NCI-H128 (cell line): ENCODE measurements at regions not wholly inside any gene's neighbourhood (a gene's known extent, or its start where the extent isn't known, plus 50 kb on each side); places are given as distances from the start of the nearest gene placed in this dataset.
"Not testable (repeated sequence)": the region's sequence is repeated elsewhere in the genome, so short reads cannot be mapped to it uniquely, and the experiment has no call there.

Source experiments
- DNase-seq: peaks from one replicate; lab custom pipeline; 2025; ENCODE audit not compliant: unreplicated experiment; lab: John Stamatoyannopoulos, UW

- DNase-seq = no peak
Measured at GRCh38 chr7:101707587-101707986, 78.5 kb upstream of the MYL10 start.

- DNase-seq = no peak
Measured at GRCh38 chr7:101708223-101708622, 79.1 kb upstream of the MYL10 start.

DNA sequence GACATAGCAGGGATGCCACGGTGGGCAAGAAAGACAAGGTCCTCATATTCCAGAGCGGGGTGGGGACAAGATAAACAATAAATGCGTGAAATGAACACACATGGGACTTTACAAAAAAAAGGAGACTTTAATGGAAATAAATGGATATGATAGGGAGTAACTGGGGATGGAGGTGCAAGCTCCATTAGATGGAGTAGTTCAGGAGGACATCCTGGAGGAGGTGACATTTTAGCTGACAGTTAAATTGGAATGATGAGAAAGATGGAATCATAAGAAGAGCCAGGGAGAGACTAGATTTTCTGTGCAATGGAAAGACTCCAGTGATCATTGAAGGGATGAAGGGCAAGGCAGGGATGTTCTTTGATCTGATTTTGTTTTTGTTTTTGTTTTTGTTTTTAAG, 83.6 kb upstream of the MYL10 start:
- DNase-seq = no peak

- DNase-seq = no peak
Measured at GRCh38 chr7:101714097-101714496, 85.0 kb upstream of the MYL10 start.

- no peak for DNase-seq
Measured at GRCh38 chr7:101717628-101718357, 88.7 kb upstream of the MYL10 start.

GRCh38 chr7:101718363-101719122, 89.4 kb upstream of the MYL10 start:
- DNase-seq = no peak

DNA sequence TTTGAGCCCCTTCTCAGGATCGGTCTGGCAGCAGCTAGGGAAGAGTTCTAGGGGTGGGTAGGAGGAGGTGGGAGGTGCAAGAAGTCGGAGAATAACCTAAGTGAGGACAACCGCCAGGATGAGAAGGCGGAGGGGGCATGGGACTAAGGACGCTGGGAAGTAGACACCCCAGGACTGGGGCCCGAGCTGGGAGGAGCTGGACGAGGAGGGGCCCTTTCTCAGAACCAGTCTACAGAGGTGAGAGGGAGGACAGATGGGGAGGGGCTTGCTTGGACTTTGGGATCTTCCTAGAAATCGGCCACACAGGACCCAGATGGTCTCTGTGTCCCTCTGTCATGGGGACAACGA, 90.0 kb upstream of the MYL10 start:
- DNase-seq = no peak

DNA sequence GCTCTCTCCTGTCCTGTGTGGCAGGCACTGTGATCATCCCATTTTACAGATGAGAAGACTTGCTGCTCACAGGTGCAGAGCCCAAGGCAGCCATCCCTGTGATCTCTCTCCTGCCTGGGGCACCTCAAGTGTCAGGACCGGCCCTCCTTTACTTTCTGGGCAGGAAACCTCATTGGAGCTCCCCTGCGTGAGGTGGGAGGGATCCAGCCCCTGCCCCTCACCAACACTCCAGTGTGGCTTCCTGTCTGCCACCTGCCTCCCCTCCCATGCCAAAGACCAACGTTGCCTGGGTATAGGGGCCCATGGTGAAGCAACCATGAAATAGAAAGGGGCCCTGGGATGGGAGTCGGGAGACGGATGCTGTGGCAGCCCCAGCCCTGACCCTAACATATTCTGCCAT, 91.2 kb upstream of the MYL10 start:
- no peak for DNase-seq

DNA sequence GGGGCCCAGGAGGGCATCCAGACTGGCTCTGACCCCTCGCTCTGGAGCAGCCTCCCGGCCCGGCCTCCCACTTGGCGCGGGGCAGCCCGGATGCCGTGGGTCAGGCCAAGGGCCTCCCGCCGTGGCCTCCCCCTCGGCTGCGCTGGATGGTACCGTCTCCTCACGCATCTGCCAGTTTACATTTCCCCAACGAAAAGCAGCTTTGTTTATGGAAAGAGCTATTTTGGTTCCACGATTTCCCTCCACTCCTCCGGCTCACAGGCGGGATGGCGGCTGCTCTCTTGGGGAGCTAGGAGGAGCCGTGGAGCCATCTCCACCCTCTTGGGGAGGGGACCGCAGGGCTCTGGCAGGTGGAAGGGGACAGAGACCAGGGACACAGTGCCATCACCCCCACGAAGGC, 93.2 kb upstream of the MYL10 start:
- no peak for DNase-seq

- DNase-seq = no peak
Measured at GRCh38 chr7:101723835-101724234, 93.6 kb upstream of the CUX1 start.

DNA sequence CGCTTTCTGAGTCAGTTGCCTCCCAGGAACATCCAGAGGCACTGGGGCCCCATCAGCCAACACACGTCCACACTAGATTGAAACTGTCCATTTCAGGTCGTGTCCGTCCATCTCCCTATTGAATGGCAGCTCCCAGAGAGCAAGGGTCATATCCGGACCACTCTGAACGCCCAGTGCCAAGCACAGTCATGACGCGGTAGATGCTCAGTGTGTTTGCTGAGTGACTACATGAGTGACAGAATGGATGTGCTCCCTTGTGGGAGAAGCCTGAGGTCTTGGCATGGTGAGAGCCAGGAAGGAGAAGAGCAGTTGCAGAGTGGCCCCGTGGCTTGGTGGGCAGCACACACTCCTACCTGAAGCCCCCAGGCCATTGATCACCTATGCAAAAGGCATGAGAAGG, 92.5 kb upstream of the CUX1 start:
- no peak for DNase-seq

- DNase-seq = no peak
Measured at GRCh38 chr7:101725921-101726320, 91.5 kb upstream of the CUX1 start.

- no peak for DNase-seq
Measured at GRCh38 chr7:101727184-101727583, 90.2 kb upstream of the CUX1 start.

DNA sequence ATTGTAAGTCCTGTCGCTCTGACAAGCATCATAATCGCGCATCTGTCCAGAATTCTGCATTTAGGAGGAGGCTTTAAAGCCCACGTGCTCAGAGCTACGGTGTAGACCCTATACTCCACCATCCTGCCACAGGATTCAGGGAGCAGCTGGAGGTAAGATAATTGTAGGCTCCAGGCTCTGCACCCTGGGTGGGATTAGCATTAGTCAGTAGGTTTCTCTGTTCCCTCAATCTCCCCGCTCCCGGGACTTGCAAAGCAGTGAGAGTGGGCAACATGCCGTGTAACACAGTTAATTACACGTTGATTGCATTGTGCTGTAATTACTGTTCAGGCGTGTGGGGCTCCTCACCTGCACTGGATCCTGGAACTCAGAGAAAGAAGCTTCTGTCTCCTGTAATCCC, 89.3 kb upstream of the CUX1 start:
- DNase-seq = no peak

DNA sequence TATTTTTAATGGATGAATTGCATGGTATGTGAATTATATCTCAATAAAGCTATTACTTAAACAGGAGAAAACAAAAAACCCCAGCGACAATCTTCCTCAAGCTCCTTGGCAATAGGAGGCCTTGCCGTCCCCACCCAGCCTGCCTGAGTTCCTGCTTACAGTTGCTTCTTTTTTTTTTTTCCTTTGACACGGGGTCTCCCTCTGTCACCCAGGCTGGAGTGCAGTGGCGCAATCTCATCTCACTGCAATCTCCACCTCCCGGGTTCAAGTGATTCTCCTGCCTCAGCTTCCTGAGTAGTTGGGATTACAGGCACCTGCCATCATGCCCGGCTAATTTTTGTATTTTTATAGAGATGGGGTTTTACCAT, 88.6 kb upstream of the CUX1 start:
- DNase-seq = not testable (repeated sequence)

GRCh38 chr7:101729241-101729883, 88.1 kb upstream of the CUX1 start:
- no peak for DNase-seq

- no peak for DNase-seq
Measured at GRCh38 chr7:101731502-101732084, 85.8 kb upstream of the CUX1 start.

DNA sequence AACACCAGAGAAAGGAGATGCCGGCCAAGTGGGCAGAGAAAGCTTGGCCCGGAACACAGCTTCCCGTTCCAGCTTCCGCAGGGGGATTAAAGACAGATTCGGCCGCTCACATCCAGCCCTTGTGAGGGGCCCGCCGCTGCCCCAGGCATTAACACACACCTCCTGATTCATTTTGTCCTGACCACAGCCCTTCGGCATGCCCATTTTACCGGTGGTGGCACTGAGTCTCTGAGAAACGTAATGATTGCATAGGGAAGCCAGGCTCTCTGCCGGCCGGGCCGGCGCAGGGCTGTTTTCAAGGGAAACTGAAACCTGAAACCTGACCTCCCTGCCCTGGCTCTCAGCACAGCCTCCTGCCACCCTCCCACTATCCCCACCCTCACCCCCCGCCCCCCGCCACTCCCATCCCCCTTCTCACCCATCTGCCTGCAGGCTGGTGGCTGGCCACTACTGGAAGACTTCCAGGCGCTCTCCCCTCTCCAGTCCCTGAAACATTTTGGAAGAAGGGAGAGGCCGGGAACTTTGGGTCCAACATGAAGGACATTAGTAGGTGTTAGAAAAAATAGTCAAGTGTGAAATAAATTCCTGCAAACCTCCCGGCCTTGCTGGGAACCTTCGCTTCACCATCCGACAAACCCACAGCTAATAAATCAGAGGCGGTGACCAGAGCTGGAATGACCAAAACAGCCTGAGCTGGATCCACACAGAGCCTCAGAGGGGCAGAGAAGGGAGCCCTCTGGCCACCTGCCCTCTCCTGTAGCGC, 83.5 kb upstream of the CUX1 start:
- no peak for DNase-seq

DNA sequence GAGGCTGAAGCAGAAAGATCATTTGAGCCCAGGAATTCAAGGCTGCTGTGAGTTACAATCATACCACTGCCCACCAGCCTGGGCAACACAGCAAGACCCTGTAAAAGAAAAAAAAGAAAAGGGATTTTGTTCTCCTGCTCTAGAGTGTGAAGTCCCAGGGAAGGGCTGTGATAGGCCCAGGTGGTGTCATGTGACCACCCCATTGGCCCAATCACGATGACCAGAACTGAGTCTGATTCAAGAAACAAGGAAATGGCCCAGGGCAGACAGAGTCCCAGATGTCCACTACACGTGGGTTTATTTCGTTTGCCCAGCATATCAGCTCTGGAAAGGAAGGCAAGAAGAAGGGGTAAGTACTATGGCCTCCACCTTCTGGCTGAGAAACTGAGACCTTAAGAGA, 81.3 kb upstream of the CUX1 start:
- no peak for DNase-seq

- DNase-seq = no peak
Measured at GRCh38 chr7:101739775-101740398, 77.5 kb upstream of the CUX1 start.
